Hindlimb muscle (tissue), 1 donor: ENCODE measurements at regions not wholly inside any gene's neighbourhood (a gene's known extent, or its start where the extent isn't known, plus 50 kb on each side); places are given as distances from the start of the nearest gene placed in this dataset.

Experiments used
- DNase-seq: peaks from one replicate; pipeline ENCODE4 v3.0.0-alpha.2; 2013

GRCh38 chr6:92593201-92593600, 826.2 kb downstream of the EPHA7 start:
- DNase-seq, result no peak

- DNase-seq, result no peak
These were observed 829.4 kb downstream of the EPHA7 start for GRCh38 chr6:92589996-92590395.

DNA sequence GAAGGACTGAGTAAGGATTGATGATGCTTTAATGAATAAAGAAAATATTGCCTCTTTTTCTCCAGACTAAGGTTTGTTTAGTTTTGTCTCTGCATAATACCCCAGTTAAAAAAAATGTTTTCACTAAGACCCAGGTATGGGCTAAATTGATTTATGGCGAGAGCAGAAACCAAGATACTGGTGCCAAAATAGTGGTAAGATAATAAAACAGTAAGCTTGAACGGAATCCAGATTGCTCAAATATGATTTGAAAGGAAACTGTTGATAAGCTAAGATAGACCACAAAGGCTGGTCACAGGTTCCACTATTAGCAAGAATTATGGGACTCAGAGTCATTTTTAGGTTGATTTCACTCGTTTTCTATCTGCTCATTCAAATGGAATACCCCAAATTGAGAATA, 831.2 kb downstream of the EPHA7 start:
- no peak for DNase-seq

DNA sequence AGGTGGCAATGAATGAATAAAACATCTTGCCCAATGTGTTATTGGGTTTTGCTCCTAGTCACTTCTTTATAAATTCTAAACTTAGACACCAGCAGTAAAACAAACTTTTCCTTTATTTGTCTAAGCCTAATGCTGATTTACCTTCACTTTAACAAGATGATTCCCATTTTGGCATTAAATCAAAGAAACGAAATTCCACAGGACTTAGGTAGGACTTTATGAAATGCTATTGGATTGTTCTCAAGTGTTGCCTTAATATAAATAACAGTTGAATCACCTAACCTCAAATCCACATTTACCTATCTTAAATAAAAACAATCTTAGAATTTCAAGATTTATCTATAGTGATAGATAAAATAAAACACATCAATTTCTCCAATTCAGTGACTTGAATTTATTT, 831.8 kb downstream of the EPHA7 start:
- DNase-seq, result no peak

- DNase-seq, result no peak
These were observed 833.0 kb downstream of the EPHA7 start for GRCh38 chr6:92586236-92586977.

GRCh38 chr6:92582211-92582610, 837.1 kb downstream of the EPHA7 start:
- no peak for DNase-seq

GRCh38 chr6:92577077-92577719, 842.2 kb downstream of the EPHA7 start:
- no peak for DNase-seq

DNA sequence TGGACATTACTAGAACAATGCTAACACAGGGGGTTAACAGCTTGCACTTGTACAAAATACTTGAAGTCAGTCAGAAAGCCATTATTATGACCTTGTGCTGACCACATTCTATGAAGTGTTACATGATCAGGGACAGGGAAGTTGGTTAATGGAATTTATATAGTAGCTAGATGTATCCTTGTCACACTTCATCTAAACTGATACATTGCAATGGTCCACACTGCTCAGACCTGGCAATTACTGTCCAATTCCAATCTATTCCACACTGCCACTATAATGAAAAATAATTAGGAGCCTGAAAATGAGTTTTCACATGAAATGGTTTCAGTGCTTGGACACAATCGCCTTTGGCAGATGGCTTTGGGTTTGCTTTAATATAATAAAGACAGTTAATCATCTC, 850.8 kb downstream of the EPHA7 start:
- DNase-seq, result no peak

DNA sequence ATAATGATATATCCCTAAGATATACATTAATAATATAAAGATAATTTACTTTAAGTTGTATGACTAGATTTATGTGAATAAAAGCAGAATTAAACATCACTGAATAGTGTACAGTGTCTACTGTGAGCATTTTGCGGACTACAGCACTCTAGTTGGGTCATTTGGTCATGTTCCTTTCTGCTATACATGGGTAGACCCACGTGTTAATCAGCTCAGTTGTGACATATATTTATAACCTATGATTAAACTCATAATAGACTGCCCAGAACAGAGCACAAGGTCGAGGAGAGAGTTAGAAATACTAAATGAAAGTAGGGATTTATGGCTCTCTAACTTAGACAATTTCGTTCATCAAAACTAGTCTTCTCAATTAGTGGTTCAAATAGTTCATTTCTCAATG, 852.7 kb downstream of the EPHA7 start:
- DNase-seq, result no peak

DNA sequence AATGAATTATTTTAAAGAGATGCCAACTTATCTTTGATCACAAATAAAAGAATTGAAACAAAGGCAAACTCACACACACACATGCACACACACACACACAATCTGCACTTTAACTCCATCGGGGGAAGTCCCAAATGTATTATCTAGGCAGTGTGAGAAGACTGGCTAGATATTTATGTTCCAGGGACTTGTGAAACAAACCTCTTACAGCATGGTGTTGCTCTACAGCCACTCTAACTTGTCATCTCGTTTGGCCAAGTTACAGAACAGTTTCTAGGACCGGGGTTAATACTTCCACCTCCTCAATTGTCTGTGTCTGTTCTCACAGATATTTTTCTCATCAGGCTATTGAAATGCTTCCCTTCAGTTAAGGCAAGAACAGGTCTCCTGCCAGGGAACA, 855.0 kb downstream of the EPHA7 start:
- no peak for DNase-seq

DNA sequence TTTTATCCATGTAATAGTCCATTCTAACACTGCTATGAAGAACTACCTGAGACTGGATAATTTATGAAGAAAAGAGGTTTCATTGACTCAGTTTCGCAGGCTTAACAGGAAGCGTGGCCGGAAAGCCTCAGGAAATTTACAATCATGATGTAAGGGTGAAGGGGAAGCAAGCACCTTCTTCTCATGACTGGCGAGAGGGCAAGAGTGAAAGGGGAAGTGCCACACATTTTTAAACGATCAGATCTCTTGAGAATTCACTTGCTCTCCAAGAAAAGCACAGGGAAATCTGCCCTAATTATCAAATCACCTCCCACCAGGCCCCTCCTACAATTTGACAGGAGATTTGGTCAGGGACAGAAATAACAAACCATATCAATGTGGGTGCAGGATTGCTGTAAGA, 859.7 kb downstream of the EPHA7 start:
- DNase-seq, result no peak

DNA sequence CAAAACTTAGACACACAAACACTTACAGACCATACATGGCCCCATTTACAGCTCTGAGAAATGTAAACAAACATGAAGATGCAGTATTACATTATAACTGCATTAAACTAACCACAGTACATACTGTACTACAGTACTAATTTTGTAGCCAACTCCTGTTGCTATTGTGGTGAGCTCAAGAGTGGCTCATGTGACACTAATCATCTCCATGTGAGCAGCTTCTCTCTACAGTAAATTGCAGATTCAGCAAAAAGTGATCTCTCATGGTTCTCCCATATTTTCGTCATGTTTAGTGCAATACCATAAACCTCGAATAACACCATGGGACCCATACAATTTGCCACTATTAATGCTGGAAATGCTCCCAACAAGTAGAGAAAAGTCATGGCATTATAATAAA, 860.4 kb downstream of the EPHA7 start:
- DNase-seq, result no peak

- DNase-seq, result no peak
These were observed 868.9 kb downstream of the EPHA7 start for GRCh38 chr6:92550501-92550900.

- no peak for DNase-seq
These were observed 873.5 kb downstream of the EPHA7 start for GRCh38 chr6:92545861-92546260.

DNA sequence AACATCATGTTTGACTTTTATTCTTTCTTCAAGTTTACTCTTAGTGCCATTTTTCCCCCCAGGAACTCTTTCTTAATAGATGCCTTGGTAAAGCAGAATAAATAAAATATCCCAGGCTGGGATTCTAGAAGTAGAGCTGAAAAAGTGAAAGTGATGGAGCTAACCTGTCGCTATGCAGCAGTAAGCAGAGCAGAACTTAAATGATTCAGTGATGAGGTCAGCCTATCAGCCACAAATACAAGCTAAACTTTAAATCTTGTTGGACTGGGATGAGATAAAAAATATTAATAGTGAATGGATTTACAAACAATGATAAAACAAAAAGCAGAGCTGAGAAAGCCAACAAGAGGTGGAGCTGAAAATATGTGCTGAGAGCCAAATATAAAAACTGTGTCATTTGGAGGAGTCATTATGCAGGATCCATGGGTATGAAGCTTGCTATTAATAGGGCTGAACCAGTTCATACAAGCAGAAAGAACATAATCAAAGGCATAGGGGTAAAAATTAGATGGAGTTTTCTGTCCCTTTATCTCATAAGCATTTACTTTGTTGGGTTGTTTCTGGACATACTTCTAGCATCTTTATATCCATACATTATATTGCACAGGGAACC, 877.8 kb downstream of the EPHA7 start:
- no peak for DNase-seq

DNA sequence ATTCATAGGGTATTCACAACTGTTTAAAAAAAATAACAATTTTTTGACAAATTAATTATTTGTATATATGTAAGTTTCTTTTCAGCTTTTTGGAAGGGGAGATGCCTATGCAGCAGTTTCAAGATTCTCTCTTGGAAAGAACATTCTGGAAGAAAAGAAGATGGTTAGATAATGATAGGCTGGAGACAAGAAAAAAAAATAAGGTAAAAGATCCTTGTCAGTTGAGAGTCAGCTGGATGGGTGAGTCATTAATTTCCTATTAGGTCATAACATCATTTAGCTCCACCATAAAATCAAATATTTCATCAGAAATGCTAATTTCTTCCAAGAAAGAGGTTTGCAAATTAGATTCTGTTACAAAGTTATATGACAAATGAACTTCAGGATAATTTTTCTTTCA, 880.4 kb downstream of the EPHA7 start:
- DNase-seq, result no peak

DNA sequence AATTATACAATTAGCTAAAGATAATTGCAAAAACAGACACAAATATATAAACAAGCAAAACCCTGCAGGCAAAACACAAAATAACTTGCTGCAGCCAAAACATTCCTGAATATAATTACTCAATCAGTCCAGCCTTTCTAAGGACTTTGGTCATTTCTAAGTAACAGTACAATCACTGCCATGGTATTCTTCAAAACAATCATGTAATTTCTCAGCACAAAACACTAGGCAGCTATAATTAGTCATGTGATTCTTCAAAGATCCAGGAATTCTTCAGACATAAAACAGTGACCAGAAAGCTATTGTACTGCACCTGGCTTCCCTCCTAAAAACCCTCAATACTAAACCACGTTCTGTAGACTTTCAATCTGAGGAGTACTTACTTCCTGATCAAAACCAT, 881.1 kb downstream of the EPHA7 start:
- no peak for DNase-seq

DNA sequence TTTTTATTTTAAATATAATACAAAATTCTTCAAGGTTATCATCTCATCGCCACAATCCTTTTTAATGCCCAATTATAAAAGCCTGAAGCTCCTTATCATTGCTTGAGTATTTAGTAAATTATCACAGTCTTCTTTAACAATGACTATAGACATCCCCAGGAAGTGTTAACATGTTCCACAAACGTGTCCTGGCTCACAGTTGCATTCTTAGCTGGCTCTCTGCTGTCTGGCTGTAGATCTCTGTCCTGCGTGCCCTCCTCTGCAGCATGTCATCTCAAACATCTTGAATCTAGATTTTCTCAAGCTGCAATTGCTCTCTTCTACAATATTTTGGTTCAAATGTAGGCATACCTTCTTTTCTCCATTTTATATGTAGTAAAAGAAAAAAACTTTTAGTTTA, 885.2 kb downstream of the EPHA7 start:
- DNase-seq, result no peak

DNA sequence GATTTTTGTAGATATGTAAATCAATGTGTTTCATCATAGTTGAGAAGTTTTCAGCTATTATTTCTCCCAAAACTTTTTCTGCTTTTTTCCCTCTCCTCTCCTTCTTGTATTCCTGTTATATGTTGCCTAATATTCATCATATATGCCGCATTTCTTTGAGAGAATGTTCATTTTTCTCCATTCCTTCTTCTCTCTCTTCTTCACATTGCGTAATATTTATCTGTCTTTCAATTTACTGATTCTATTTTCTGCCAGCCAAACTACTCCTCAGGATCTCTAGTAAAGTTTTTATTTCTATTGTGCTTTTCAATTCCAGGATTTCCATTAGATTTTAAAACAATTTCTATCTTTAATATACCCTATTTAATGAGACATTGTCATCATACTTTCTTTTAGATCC, 896.8 kb downstream of the EPHA7 start:
- no peak for DNase-seq

DNA sequence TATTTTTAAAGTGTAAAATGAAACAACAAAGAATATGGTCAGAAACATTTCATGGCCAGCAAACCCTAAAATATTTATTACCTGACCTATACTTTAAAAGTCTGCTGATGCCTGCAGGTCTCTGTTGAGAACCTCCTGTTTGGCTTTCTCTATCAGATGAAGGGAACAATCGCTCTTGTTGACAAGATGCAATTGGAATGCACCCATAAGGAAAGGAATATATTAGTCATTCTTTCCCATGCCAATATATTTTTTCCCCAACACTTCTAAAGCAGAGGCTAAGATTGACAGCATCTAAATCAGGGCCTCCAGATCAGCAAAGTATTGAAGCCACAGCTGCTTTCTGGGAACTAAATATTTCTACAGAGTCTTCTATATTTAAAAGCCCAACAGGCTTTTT, 897.8 kb downstream of the EPHA7 start:
- DNase-seq, result no peak

GRCh38 chr6:92510137-92510536, 909.2 kb downstream of the EPHA7 start:
- no peak for DNase-seq

- no peak for DNase-seq
These were observed 911.8 kb downstream of the EPHA7 start for GRCh38 chr6:92507552-92507951.

- no peak for DNase-seq
These were observed 914.9 kb downstream of the EPHA7 start for GRCh38 chr6:92504509-92504908.

DNA sequence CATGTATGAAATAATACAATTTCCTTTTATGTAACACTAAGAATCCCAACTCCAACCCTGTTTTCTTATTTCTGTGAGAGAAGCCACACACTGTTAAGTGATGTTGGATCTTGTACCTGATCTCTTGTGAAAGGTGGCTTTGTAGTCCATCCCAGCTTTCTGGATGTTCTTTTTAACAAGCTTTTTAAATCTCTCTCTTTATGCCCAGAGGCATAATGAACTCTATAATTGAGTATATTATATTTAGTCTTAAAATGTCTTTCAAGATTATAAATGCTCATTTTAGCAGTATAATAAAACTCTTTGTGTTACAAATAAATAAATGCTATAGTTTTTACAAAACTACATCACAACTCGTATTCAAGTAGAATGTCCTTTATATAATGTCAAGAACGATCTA, 922.1 kb downstream of the EPHA7 start:
- DNase-seq, result no peak
